HG02798 (cell line): ENCODE measurements at regions not wholly inside any gene's neighbourhood (a gene's known extent, or its start where the extent isn't known, plus 50 kb on each side); places are given as distances from the start of the nearest gene placed in this dataset.
"Not testable (repeated sequence)": the region's sequence is repeated elsewhere in the genome, so short reads cannot be mapped to it uniquely, and the experiment has no call there.

Experiments
- ATAC-seq: cut with Tn5 transposase; IDR thresholded peaks from one replicate; pipeline ENCODE4 v1.9.1; 2021; ENCODE audit warnings: mild to moderate bottlenecking; ENCODE audit not compliant: unreplicated experiment, poor library complexity

DNA sequence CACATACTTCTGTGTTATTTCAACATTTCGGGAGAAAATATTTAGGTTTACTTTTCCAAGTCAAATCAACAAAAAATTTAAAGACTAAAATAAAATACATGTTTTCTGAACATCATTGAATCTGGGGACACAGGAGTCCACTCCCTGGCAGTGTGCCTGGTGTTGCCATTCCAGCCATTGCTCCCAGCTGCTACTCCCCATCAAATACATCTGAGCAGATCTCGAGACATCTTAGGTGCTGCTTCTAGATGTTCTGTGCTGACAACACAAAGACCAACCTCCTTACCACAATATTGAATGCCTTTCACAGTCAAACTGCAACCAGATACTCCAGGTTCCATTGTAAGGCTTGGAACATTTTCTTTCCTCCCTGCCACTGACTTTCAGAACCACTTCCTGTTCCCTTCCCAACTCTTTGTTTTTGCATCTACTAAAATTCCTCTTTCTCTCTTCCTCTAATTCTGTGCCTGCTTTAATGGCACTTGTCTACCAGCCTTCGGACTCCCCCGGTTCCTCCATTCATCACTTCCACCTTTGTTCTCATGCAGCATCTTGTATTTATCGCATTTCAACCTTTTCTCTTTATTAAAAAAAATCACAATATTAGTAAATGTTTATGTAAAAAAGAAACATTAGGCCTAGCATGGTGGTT, 81.1 kb upstream of the SLC4A7 start:
- ATAC-seq, result no peak

DNA sequence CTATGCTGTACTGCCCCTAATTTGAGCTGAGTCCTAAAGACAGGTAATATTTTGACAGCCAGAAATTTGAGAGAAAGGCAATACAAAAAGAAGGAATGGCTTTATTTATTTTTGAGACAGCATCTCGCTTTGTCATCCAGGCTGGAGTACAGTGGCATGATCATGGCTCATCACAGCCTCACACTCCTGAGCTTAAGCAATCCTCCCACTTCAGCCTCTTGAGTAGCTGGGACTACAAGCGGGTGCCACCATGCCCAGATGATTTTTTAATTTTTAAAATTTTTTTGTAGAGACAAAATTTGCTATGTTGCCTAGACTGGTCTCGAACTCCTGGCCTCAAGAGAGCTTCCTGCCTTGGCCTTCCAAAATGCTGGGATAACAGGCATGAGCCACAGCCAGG, 77.4 kb upstream of the SLC4A7 start:
- ATAC-seq, result no peak

DNA sequence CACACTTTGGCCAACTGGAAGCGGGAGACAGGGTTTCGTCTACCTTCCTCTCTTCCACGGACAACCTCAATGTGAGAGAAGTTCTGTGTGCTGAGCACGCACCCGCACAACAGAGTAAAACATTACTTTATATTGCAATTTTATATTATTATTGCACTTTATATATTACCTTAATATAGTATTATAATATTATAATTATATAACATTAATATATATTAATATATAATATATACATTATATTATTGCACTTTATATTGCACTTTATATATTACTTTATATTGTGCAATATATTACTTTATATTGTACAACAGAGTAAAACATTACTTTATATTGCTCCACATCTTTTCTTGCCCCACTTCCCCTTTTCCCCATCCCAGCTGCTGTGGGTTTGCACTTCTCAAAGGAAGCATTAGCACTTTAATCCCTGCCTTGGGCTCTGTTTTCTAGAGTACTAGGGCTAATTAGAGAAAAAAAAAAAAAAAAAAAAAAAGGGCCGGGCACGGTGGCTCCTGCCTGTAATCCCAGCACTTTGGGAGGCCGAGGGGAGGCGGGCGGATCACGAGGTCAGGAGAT, 76.4 kb upstream of the SLC4A7 start:
- no peak for ATAC-seq

DNA sequence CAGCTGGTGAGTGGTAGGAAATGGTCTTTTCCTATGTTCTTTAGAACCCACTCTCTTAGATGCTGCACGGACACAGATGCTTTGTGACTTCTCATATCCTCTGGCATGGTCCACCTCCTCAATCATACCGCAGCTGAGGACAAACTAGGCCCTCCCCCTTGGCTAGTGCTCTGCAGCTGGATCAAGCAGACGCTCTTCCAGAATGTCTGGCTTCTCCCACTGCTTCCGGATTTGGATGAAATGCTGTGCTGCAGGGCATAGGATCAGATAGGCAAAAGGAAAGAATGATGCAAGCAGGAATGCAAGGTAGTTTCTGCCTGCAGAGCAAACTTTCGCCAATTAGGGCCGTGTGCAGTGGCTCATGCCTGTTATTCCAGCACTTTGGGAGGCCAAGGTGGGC, 75.7 kb upstream of the SLC4A7 start:
- ATAC-seq, result no peak

DNA sequence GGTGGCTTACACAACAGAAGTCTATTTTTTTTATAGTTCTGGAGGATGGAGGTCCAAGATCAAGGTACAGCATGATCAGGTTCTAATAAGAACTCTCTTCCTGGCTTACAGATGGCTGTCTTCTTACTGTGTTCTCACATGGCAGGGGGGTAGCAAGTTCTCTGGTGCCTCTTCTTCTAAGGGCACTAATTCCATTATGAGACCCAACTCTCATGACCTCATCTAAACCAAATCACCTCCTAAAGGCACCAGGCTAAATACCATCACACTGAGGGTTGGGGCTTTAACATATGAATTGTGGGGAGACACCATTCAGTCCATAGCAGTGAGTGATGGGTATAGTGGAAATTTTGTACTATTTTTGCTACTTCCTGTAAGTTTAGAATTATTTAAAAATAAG, 75.2 kb upstream of the SLC4A7 start:
- no peak for ATAC-seq

DNA sequence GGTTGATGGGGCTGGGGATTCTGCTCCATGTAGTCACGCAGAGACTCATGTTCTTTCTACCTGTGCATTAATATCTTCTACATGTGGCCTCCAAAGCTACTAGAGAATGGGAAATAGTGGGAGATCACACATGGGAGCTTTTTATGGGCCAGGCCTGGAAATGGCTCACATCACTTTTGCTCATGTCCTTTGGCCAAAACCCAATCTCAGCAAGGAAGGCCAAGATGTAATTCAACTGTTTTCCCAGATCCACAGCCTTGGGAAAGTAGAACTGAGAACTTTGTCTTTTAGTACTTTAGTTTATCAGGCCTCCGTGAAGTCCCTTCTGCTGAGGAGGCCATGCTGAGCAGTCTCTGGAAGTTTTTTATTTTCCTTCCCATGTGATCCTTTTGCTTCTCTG, 73.2 kb upstream of the SLC4A7 start:
- no peak for ATAC-seq

DNA sequence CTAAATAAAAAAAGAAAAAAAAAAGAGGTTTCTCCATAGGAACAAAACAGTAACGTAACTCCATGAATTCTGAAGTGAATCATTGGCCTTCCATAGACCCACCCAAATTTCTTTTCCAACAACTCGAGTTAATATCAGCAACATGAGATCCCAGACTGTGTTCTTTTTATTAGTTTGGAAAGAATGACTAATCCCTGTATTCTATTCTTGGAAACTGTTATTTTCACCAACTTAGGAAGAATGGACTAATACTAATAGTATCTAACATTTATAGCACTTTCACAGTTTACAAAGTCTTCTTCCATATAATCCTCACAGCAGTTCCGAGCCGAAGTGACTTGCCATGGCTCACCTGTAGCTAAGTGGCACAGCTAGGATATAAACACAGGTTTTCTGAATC, 72.7 kb upstream of the SLC4A7 start:
- ATAC-seq, result no peak

DNA sequence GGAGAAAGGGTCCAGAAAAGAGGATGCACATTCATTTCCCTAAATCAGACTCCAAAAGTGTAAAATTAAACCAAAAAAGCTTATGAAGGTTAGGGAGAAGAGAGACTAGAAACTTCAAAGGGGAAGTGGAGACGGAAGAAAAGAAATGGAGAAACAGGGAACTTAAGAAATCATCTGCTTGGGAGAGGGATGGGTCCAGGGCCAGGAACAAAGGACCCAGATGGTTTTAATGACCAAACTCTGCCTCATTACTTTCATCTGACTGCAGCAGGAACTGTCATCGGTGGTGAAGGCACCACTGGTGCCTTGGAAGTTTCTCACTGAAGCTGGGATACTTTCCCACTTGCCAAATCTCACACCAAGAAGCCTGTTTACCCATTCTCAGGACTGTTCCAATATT, 70.5 kb upstream of the SLC4A7 start:
- no peak for ATAC-seq

DNA sequence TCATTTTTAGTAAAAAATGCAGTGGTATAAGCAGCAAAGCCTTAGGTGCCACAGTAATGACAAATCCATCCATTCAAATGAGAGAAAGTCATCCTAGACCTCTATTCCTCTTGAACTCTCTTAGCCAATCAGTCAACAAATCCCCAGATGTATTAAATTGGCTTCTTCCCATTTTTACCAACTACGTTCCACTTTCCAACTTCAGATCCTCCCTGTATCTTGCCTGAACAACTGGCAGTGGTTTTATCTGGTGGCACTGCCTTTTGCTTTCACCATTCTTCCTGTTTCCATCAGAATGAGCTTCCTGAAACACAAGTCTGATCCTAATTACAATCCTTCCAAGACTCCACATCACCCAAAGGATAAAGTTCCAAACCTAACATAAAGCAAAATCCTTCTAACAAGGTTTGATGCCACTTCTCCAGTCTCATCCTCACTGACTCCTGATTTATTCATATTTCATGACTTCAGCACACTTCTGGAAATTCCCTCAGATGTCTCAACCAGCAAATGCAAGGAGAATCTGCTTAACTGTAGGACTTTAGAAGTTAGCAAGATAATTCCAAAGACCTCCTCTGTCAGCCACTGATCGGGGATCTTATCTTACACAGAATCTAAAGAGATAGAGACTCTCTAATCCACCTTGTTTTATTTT, 69.8 kb upstream of the SLC4A7 start:
- no peak for ATAC-seq

DNA sequence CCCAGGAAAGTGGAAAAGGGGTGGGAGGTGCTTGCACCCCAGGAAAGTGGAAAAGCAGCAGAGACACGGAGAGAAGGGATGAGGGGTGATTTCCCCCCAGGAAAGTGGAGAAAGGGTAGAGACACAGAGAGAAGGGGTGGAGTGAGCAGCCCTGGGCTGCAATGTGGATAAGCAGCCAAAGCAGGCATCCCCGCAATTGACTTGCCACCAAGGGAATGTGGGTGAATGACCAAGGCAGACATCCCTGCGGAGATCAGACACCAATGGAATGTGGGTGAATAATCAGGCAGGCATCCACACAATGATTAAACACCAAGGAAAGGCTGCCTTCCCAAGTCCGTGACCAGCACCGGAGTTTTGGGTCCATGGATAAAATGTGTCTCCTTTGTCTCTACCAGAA, 68.5 kb upstream of the SLC4A7 start:
- ATAC-seq, result not testable (repeated sequence)

DNA sequence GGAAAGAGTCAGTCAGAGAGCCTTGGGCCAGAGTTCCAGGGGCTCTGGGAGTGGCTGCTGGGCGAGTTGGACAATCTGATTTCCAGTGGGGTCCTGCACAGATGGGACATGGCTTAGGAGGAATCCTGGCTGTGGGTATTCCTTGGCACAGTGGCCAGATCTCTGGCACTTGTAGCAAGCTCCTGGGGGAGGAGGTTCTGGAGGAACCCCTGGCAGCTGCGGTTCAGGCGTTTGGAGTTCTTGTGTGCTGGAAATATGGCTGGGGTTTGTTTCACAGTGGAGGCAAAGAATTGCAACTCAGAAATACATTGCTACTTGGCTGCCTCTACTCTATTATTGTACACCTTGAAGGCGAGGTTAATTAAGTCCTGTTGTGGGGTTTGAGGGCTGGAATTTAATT, 67.2 kb upstream of the SLC4A7 start:
- ATAC-seq, result not testable (repeated sequence)

DNA sequence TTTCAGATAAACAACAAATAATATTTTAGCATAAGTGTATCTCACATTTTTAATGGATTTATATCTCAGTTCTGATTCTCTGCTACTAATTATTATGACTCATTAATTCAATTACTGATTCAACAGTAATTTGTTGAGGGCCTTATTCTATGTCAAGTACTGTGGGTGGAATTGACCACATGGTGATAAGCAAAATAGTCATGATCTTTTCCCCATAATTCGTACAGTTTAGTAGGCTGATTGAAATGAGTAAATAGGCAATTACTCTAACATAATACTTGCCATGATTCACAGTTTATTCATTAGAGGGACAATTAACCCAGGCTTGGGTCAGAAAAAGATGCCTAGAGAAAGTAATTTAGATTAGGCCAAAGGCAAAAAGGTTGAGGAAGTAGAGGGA, 60.9 kb upstream of the SLC4A7 start:
- no peak for ATAC-seq

DNA sequence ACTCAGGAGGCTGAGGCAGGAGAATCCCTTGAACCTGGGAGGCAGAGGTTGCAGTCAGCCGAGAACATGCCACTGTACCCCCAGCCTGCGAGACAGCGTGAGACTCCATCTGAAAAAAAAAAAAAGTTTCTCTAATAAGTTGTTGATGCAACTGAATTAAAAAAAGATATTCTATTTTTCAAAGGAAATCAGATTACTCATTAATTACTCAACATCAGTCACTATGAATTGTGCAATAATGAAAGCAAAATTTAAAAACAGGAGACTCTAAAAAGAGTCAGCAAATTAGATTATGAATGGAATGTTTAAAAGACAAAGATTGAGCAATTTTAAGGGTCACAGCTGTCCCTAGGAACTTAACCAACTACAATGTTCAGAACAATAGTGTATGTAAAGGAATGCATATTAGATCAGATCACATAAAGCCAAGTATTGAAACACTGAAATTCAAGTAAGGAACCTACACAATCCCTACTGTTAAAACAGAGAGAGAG, 60.2 kb upstream of the SLC4A7 start:
- no peak for ATAC-seq

DNA sequence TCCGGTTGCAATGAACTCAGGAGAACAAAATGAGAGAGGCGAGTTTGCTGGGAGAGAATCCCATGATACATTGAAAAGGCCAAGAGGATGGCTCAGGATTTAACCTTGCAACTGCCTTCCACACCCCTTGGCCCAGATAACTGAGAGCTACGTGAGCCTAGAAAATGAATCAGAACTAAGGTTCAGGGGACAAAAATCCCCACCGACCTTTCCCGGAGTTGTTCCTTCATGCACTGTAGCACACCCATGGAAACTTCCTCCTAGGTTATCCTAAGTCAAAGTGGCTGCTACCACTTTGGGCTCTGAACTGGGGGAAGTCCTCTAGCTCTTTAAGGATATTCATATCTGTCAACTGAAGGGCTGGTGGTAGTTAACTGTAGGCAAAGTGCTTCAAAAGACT, 58.3 kb upstream of the SLC4A7 start:
- ATAC-seq, result no peak

DNA sequence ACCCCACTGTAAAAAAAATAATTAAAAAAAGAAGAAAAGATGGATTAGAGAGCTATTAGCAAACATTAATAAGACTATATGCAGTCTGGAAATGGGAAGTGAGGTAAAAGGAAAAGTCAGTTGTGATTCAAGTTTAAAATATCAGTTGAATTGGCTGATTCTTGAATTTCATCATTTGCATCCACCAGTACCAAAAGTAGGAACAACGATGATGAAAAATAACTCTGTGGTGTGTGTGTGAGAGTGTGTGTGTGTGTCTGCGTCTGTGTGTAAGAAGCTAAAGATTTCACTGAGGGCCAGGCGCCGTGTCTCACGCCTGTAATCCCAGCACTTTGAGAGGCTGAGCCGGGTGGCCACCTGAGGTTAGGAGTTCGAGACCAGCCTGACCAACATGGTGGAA, 56.0 kb upstream of the SLC4A7 start:
- ATAC-seq, result no peak

DNA sequence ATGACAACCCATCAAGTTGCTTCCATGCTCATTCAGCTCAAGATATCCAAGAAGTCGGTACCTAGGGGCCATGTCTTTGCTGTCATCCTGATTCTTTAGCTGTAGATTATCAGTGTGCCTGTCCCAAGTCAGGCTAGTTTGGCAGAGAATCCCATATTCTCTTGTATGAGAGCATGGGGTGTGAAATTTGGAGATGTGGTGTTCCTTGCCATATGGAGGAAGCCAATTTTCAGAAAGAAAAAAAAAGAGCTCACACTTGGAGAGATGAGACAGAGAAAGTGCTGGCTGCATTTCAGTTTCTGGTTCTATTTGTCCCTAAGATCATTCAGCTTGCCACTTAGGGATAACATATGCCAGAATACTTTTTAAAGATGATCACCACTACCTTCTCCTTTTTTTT, 52.3 kb upstream of the SLC4A7 start:
- no peak for ATAC-seq

DNA sequence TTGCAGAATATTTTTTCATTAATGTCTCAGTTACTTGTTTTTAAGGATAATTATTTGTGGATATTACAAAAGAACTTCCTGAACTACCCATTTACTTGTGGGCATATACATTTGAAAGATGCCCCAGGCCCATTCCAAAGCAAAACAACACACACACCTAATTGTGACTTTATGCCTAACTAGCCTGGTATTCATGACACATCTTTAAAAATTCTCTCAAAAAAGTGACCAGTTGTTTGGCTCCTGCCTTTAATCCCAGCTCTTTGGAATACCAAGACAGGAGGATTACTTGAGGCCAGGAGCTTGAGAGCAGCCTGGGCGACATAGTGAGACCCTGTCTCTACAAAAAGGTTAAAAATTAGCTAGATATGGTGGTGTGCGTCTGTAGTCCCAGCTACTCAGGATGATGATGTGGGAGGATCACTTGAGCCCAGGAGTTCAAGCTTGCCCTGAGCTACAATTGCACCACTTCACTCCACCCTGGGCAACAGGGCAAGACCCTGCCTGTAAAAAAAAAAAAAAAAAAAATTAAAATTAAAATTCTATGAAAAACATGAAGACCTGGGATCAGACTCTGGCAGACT, 51.7 kb upstream of the SLC4A7 start:
- no peak for ATAC-seq

DNA sequence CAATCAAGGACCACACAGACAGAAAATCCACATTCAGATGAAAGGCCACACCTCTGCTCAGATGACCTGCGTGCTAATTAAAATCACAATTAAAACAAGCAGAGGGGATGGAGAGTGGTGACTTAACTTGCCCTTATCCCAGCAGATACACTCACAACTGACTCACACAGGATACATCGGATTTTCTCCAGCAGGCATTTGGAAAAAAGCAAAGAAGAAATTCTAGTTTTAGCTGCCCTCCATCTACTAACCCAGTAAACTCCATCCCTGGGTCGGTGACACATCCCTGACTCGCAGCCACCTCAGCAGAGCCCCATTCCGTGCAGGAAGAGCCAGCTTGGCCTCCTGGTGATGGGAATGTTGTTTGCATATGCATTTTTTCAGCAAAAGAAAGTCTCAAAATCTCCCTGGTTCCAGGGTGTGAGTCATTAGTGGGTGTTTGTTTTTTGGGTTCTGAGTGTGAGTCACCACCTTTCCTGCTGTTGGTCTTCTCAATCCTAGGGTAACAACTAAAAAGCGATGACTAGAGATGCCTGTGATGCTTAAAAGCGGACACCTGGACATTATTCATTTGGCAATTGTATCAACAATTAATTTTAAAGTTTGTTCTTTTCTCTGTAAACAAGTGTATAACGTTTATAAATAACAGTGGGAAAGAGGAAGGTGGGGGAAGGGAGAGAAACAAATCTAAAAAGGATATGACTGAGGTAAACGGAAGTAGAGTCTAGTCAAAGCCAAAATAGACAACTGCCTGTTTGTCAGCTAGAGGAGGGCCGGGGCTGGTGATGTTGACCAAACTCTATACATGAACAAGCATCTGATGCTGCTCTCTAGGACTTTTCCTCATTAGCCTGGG, 49.8 kb upstream of the SLC4A7 start:
- no peak for ATAC-seq
